H1 (cell line): ENCODE measurements at regions not wholly inside any gene's neighbourhood (a gene's known extent, or its start where the extent isn't known, plus 50 kb on each side); places are given as distances from the start of the nearest gene placed in this dataset.

Source experiments
- CTCF ChIA-PET: fragments of 300-600 bp; sonication (Branson Sonifier 250); formaldehyde crosslinking; loops from one replicate; lab custom pipeline; 2021; ENCODE audit not compliant: partially characterized antibody; lab: Charles Lee
- POLR2A ChIA-PET: fragments of 300-600 bp; sonication (Branson Sonifier 250); formaldehyde crosslinking; loops from one replicate; lab custom pipeline; 2021; ENCODE audit warnings: inconsistent platforms; ENCODE audit not compliant: partially characterized antibody; lab: Charles Lee
- DNase-seq, 2 experiments: peaks; one replicate each; pipeline versions ENCODE4 v3.0.0 to v3.0.0-alpha.2; 2010 to 2022; ENCODE audit warnings: low spot score in 2 of 2, low read depth in 1 of 2, mixed read lengths in 1 of 2
- FAIRE-seq: peaks from 2 replicates; lab custom pipeline; 2011; peaks lifted over from hg19 to GRCh38; lab: Jason Lieb, UNC
- H2AFZ ChIP-seq: 2 replicates; pipeline ENCODE4 v1.8.1; 2012; ENCODE audit warnings: low read length, inconsistent platforms
- H2AK5ac ChIP-seq: 2 replicates; pipeline ENCODE4 v1.6.1; 2013; ENCODE audit warnings: low read depth, low read length
- H2BK120ac ChIP-seq: replicated peaks from 2 replicates; pipeline ENCODE3; 2013; ENCODE audit warnings: low read depth, low read length, inconsistent platforms
- H2BK12ac ChIP-seq: 2 replicates; pipeline ENCODE4 v1.6.1; 2013; ENCODE audit warnings: low read depth, low read length
- H2BK15ac ChIP-seq: 2 replicates; pipeline ENCODE4 v1.6.1; 2013; ENCODE audit warnings: low read length
- H2BK20ac ChIP-seq: 2 replicates; pipeline ENCODE4 v1.6.1; 2013; ENCODE audit warnings: low read length
- H2BK5ac ChIP-seq: 2 replicates; pipeline ENCODE4 v1.6.1; 2013; ENCODE audit warnings: low read depth, low read length
- H3K14ac ChIP-seq: 2 replicates; pipeline ENCODE4 v1.6.1; 2013; ENCODE audit warnings: inconsistent platforms; ENCODE audit not compliant: insufficient read length
- H3K18ac ChIP-seq: 2 replicates; pipeline ENCODE4 v1.6.1; 2013; ENCODE audit warnings: low read length; ENCODE audit errors: extremely low read depth
- H3K23ac ChIP-seq: 2 replicates; pipeline ENCODE4 v1.6.1; 2013; ENCODE audit warnings: inconsistent platforms; ENCODE audit not compliant: insufficient read length
- H3K23me2 ChIP-seq: 2 replicates; pipeline ENCODE4 v1.6.1; 2013; ENCODE audit warnings: low read depth, low read length
- H3K27ac ChIP-seq: 2 replicates; pipeline ENCODE4 v1.6.1; 2011; ENCODE audit warnings: low read depth, low read length, inconsistent platforms
- H3K27me3 ChIP-seq, 4 experiments: replicated peaks in 1 of 4; 1 replicate in 1 of 4; 2 replicates in 3 of 4; pipeline versions ENCODE4 v1.6.1 to v1.8.1; 2011 to 2013; ENCODE audit warnings: low read length in 3 of 4, mild to moderate bottlenecking in 3 of 4, inconsistent platforms in 2 of 4, mixed read lengths in 2 of 4, moderate library complexity in 1 of 4; ENCODE audit not compliant: control insufficient read depth in 3 of 4, insufficient read depth in 3 of 4; ENCODE audit errors: extremely low read depth in 1 of 4
- H3K36me3 ChIP-seq, 4 experiments: 2 replicates each; pipeline versions ENCODE4 v1.6.1 to v1.8.1; 2011 to 2013; ENCODE audit warnings: mild to moderate bottlenecking in 4 of 4, low read length in 3 of 4, moderate library complexity in 2 of 4, control low read depth in 1 of 4, inconsistent platforms in 1 of 4; ENCODE audit not compliant: insufficient read depth in 4 of 4, control insufficient read depth in 2 of 4
- H3K4ac ChIP-seq: replicated peaks from 2 replicates; pipeline ENCODE3; 2013; ENCODE audit warnings: low read length, low read depth, mixed read lengths, inconsistent platforms; ENCODE audit not compliant: insufficient read length
- H3K4me1 ChIP-seq, 4 experiments: replicated peaks in 1 of 4; 1 replicate in 1 of 4; 2 replicates in 3 of 4; pipeline versions ENCODE4 v1.6.1 to v1.8.1; 2011 to 2013; ENCODE audit warnings: low read length in 3 of 4, inconsistent platforms in 2 of 4, mixed read lengths in 1 of 4; ENCODE audit not compliant: insufficient read depth in 4 of 4, control insufficient read depth in 3 of 4
- H3K4me2 ChIP-seq, 2 experiments: 2 replicates each; pipeline versions ENCODE4 v1.6.1 to v1.8.1; 2011 to 2013; ENCODE audit warnings: low read depth in 2 of 2, low read length in 2 of 2, control low read depth in 1 of 2, inconsistent platforms in 1 of 2, mild to moderate bottlenecking in 1 of 2; ENCODE audit not compliant: insufficient read depth in 1 of 2
- H3K4me3 ChIP-seq, 4 experiments: fragments of 200-600, 300-600 bp in 1 of 4; sonication (generic), shearing (Covaris generic), sonication (Bioruptor Twin) in 1 of 4; 2 replicates each; pipeline versions ENCODE4 v1.5.1 to v1.8.1; 2011 to 2016; ENCODE audit warnings: low read length in 4 of 4, low read depth in 3 of 4, control low read depth in 2 of 4, inconsistent platforms in 2 of 4, mild to moderate bottlenecking in 2 of 4, mixed read lengths in 1 of 4, moderate library complexity in 1 of 4; ENCODE audit not compliant: insufficient read depth in 2 of 4; ENCODE audit errors: extremely low read depth in 1 of 4
- H3K56ac ChIP-seq: replicated peaks from 2 replicates; pipeline ENCODE3; 2013; ENCODE audit warnings: low read depth, mild to moderate bottlenecking, mixed read lengths, low read length, inconsistent platforms; ENCODE audit not compliant: insufficient read length
- H3K79me1 ChIP-seq: 2 replicates; pipeline ENCODE4 v1.6.1; 2013; ENCODE audit warnings: low read depth, low read length, control low read depth
- H3K79me2 ChIP-seq, 2 experiments: 2 replicates each; pipeline versions ENCODE4 v1.6.1 to v1.8.1; 2012 to 2013; ENCODE audit warnings: low read length in 2 of 2, mild to moderate bottlenecking in 2 of 2, inconsistent platforms in 1 of 2; ENCODE audit not compliant: insufficient read depth in 2 of 2, control insufficient read depth in 1 of 2
- H3K9ac ChIP-seq, 4 experiments: replicated peaks in 1 of 4; 1 replicate in 1 of 4; 2 replicates in 3 of 4; pipeline versions ENCODE4 v1.6.1 to v1.8.1; 2011 to 2013; ENCODE audit warnings: low read depth in 3 of 4, low read length in 3 of 4, control low read depth in 2 of 4, mild to moderate bottlenecking in 2 of 4, moderate library complexity in 2 of 4, inconsistent platforms in 1 of 4; ENCODE audit errors: extremely low read depth in 1 of 4
- H3K9me3 ChIP-seq, 2 experiments: 2 replicates each; pipeline versions ENCODE4 v1.6.1 to v1.8.1; 2012 to 2013; ENCODE audit warnings: mild to moderate bottlenecking in 2 of 2, moderate library complexity in 2 of 2, control low read depth in 1 of 2, inconsistent platforms in 1 of 2, low read depth in 1 of 2, low read length in 1 of 2, mixed read lengths in 1 of 2; ENCODE audit not compliant: insufficient read depth in 2 of 2
- H4K20me1 ChIP-seq, 2 experiments: replicated peaks in 1 of 2; 2 replicates each; pipeline versions ENCODE3 to v1.8.1; 2011 to 2013; ENCODE audit warnings: inconsistent platforms in 2 of 2, low read length in 2 of 2, mild to moderate bottlenecking in 1 of 2; ENCODE audit not compliant: insufficient read depth in 2 of 2, control insufficient read depth in 1 of 2
- H4K5ac ChIP-seq: 2 replicates; pipeline ENCODE4 v1.6.1; 2013; ENCODE audit warnings: low read length, low read depth, mixed read lengths, inconsistent platforms; ENCODE audit not compliant: insufficient read length
- H4K8ac ChIP-seq: 2 replicates; pipeline ENCODE4 v1.8.0; 2013; ENCODE audit warnings: mild to moderate bottlenecking, moderate library complexity, low read length, inconsistent platforms; ENCODE audit not compliant: insufficient read depth; ENCODE audit errors: extremely low read depth
- H4K91ac ChIP-seq: replicated peaks from 2 replicates; pipeline ENCODE3; 2013; ENCODE audit warnings: low read length, mixed read lengths, inconsistent platforms; ENCODE audit not compliant: insufficient read length
- RNF2 ChIP-seq: fragments of 200-900, 300-1000 bp; sonication (generic); IDR thresholded peaks from 2 replicates; pipeline ENCODE4 v1.7.1; 2016; ENCODE audit warnings: borderline replicate concordance, low read depth, mild to moderate bottlenecking, antibody characterized with exemption, low read length; ENCODE audit not compliant: poor library complexity, severe bottlenecking; ENCODE audit errors: missing control alignments
- SIRT6 ChIP-seq: IDR thresholded peaks from one replicate; pipeline ENCODE4 v1.7.1; 2012; ENCODE audit warnings: low read length, inconsistent platforms
- TEAD4 ChIP-seq: IDR thresholded peaks from 2 replicates; pipeline ENCODE4 v1.6.1; 2012; ENCODE audit warnings: low read depth, low read length, inconsistent platforms, mixed read lengths
- ZNF274 ChIP-seq: IDR thresholded peaks from 2 replicates; pipeline ENCODE4 v1.7.0; 2012; ENCODE audit warnings: low read length, borderline replicate concordance; ENCODE audit errors: extremely low read depth
- WGBS, 2 experiments: shearing (Covaris generic) in 1 of 2; methylation state at CpG; one replicate each; pipeline versions ENCODE4 v1.1.6 to v1.1.7; 2013 to 2015; ENCODE audit warnings: low lambda C conversion rate in 2 of 2, mixed read lengths in 2 of 2, inconsistent platforms in 1 of 2, low coverage in 1 of 2, missing lambda C conversion rate in 1 of 2; ENCODE audit not compliant: insufficient replicate concordance in 2 of 2, insufficient coverage in 1 of 2, insufficient read length in 1 of 2; ENCODE audit errors: extremely low coverage in 1 of 2, missing lambda C conversion rate in 1 of 2; 5-methylcytosine and 5-hydroxymethylcytosine counted together

- Histone ChIP-seq H3K4me3 (no peak overlapping the region), H2AFZ (no peak overlapping the region), H3K9ac (no peak overlapping the region), H3K79me2 (no peaks in the 10 kb centered on the region), H2AK5ac (no peak overlapping the region), H4K5ac (no peak overlapping the region), H2BK20ac (no peak overlapping the region), H3K4ac (no peak overlapping the region), H3K36me3 (no peaks in the 10 kb centered on the region), H3K27ac (no peak overlapping the region), H4K91ac (no peak overlapping the region), H3K23me2 (no peaks in the 10 kb centered on the region), H2BK5ac (no peak overlapping the region), H3K79me1 (no peaks in the 10 kb centered on the region), H4K20me1 (no peaks in the 10 kb centered on the region), H3K14ac (no peak overlapping the region), H2BK12ac (no peak overlapping the region), H3K4me1 (peaks cover 0 to 7% (median 3%) of the 10 kb centered on the region in 4 experiments; a peak in 4 of 7 replicates), H3K9me3 (no peaks in the 10 kb centered on the region), H3K56ac (no peak overlapping the region), H3K27me3 (no peaks in the 10 kb centered on the region), H4K8ac (no peak overlapping the region), H2BK15ac (no peak overlapping the region), H2BK120ac (no peak overlapping the region), H3K23ac (no peak overlapping the region), H3K18ac (no peak overlapping the region), H3K4me2 (no peak overlapping the region)
- POLR2A ChIA-PET = no interaction called here
- 90% methylated on average over 8 of the region's 8 CpGs; no CpG with 5 or more reads in 1 of the 2 experiments for WGBS, 2 experiments
- DNase-seq = no peak
- CTCF ChIA-PET = interaction anchor here (1.0 kb wide), 1 partner anchor 39 kb away, joined by 3 read pairs; no protein-coding TSS in a partner anchor
- no peak for FAIRE-seq
- TF ChIP-seq RNF2 (no peak), SIRT6 (no peak), TEAD4 (no peak), ZNF274 (no peak)
Observed at GRCh38 chr2:129778584-129778877, 200.9 kb upstream of the RAB6C start.
